Erythroblast (primary cell): ENCODE measurements at regions not wholly inside any gene's neighbourhood (a gene's known extent, or its start where the extent isn't known, plus 50 kb on each side); places are given as distances from the start of the nearest gene placed in this dataset.

Source experiments
- GATA1 ChIP-seq: IDR thresholded peaks from 2 replicates; pipeline ENCODE4 v1.6.1; 2011; ENCODE audit warnings: low read depth, mild to moderate bottlenecking, control low read depth, low read length, moderate library complexity
- POLR2A ChIP-seq: IDR thresholded peaks from 2 replicates; pipeline ENCODE4 v1.6.1; 2011; ENCODE audit warnings: mild to moderate bottlenecking, low read length

GRCh38 chr2:219697811-219698747 lies 70.6 kb downstream of the SLC4A3 start:
- TF ChIP-seq POLR2A (no peak), GATA1 (no peak)
